AG09319 (cell line): ENCODE measurements at regions not wholly inside any gene's neighbourhood (a gene's known extent, or its start where the extent isn't known, plus 50 kb on each side); places are given as distances from the start of the nearest gene placed in this dataset.
"Not testable (repeated sequence)": the region's sequence is repeated elsewhere in the genome, so short reads cannot be mapped to it uniquely, and the experiment has no call there.

ENCODE experiments used
- DNase-seq: peaks from one replicate; pipeline ENCODE4 v3.0.0-alpha.2; 2010; ENCODE audit warnings: low read depth; ENCODE audit errors: extremely low read depth
- TF ChIP-seq, protein P1 (sequence below): IDR thresholded peaks from 2 replicates; pipeline ENCODE4 v1.5.1; 2011; ENCODE audit warnings: low read depth, mild to moderate bottlenecking, inconsistent platforms, low read length, moderate library complexity

- no peak for DNase-seq
- TF ChIP-seq, protein P1, sequence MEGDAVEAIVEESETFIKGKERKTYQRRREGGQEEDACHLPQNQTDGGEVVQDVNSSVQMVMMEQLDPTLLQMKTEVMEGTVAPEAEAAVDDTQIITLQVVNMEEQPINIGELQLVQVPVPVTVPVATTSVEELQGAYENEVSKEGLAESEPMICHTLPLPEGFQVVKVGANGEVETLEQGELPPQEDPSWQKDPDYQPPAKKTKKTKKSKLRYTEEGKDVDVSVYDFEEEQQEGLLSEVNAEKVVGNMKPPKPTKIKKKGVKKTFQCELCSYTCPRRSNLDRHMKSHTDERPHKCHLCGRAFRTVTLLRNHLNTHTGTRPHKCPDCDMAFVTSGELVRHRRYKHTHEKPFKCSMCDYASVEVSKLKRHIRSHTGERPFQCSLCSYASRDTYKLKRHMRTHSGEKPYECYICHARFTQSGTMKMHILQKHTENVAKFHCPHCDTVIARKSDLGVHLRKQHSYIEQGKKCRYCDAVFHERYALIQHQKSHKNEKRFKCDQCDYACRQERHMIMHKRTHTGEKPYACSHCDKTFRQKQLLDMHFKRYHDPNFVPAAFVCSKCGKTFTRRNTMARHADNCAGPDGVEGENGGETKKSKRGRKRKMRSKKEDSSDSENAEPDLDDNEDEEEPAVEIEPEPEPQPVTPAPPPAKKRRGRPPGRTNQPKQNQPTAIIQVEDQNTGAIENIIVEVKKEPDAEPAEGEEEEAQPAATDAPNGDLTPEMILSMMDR: no peak
These were observed 73.3 kb upstream of the PHF24 start for GRCh38 chr9:34884747-34885189.

DNA sequence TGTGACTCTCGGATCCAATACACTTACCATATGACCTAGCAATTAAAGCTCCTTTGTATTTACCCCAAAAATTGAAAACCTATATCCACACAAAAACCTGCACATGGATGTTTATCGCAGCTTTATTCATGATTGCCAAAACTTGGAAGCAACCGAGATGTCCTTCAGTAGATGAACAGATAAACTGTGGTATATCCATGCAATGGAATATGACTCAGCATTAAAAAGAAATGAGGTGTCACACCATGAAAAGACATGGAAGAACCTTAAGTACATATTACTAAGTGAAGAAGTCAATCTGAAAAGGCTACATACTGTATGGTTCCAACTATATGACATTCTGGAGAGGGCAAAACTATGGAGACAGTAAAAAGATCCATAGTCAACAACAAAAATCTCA lies 82.0 kb upstream of the PHF24 start:
- TF ChIP-seq, protein P1: no peak
- DNase-seq: no peak

DNA sequence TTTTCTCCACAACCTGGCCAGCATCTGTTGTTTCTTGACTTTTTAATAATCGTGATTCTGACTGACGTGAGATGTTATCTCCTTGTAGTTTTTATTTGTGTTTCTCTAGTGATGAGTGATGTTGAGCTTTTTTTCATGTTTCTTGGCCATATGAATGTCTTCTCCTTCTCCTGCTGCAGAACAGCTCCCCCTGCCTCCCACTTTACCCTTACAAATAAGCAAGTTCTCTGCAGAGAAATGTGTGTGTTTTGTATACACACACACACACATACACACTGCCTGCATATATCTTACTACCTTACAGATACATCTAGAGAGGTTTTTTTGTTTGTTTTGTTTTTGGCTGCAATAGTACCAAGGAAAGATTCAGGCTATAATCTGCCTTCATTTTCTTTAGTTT lies 88.7 kb upstream of the PHF24 start:
- TF ChIP-seq, protein P1: peak; percentile 19
- DNase-seq: no peak

GRCh38 chr9:34866614-34867013 lies 91.5 kb upstream of the PHF24 start:
- TF ChIP-seq, protein P1: no peak
- DNase-seq: no peak

GRCh38 chr9:34863426-34863825 lies 94.7 kb upstream of the PHF24 start:
- TF ChIP-seq, protein P1: no peak
- no peak for DNase-seq

DNA sequence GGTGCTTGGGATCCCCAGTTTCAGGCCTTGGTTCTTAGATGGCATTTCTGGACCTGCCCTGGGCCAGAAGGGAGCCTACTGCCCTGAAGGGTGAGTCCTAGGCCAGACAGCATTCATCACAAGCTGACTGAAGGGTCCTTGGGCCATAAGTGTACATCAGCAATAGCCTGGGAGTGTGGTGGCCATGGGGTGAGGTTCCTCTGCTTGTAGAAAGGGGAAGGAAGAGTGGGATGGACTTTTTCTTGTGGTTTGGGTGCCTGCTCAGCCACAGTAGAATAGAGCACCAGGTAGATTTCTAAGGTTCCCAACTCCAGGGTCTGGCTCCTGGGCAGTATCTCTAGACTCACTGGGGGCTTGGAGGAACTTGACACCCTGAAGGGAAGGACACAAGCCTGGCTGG lies 95.2 kb upstream of the PHF24 start:
- TF ChIP-seq, protein P1: no peak

DNA sequence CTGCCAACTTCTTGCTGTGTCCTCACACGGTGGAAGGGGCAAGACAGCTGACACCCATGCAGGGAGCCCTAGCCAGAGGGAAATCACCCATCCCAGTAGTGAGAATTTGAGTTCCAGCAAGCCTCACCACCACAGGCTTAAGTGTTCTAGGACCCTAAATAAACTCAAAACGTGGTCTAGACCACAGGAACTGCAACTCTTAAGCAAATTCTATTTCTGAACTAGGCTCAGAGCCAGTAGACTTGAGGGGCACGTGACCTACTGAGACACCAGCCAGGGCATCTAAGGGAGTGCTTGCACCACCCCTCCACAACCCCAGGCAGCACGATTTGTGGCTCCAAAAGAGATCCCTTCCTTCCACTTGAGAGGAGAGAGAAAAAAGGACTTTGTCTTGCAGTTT lies 96.0 kb upstream of the PHF24 start:
- DNase-seq: no peak
- TF ChIP-seq, protein P1: no peak

More for the DNA sequence above, 95.2 kb upstream of the PHF24 start:
- DNase-seq: no peak

GRCh38 chr9:34855016-34855415 lies 103.1 kb upstream of the PHF24 start:
- not testable (repeated sequence) for DNase-seq
